Skeletal muscle tissue (tissue), 3 donors: ENCODE measurements at regions not wholly inside any gene's neighbourhood (a gene's known extent, or its start where the extent isn't known, plus 50 kb on each side); places are given as distances from the start of the nearest gene placed in this dataset.

Experiments
- H3K27ac ChIP-seq: one replicate; pipeline ENCODE4 v1.7.0; 2013; ENCODE audit warnings: mild to moderate bottlenecking, low read depth, low read length, inconsistent platforms
- H3K27me3 ChIP-seq, 3 donors: one replicate each; pipeline ENCODE4 v1.7.0; 2013; ENCODE audit warnings: low read length in 3 of 3; ENCODE audit not compliant: control insufficient read depth in 3 of 3, insufficient read depth in 3 of 3
- H3K36me3 ChIP-seq, 3 donors: one replicate each; pipeline ENCODE4 v1.7.0; 2013; ENCODE audit warnings: low read length in 3 of 3; ENCODE audit not compliant: control insufficient read depth in 3 of 3, insufficient read depth in 3 of 3
- H3K4me1 ChIP-seq, 3 donors: one replicate each; pipeline ENCODE4 v1.7.0; 2013; ENCODE audit warnings: low read length in 3 of 3, mild to moderate bottlenecking in 3 of 3; ENCODE audit not compliant: control insufficient read depth in 3 of 3, insufficient read depth in 3 of 3
- H3K4me3 ChIP-seq, 3 donors: one replicate each; pipeline ENCODE4 v1.7.0; 2013; ENCODE audit warnings: low read length in 3 of 3
- H3K9ac ChIP-seq, 3 donors: one replicate each; pipeline ENCODE4 v1.7.0; 2013; ENCODE audit warnings: low read length in 3 of 3, mild to moderate bottlenecking in 3 of 3, moderate library complexity in 2 of 3, low read depth in 1 of 3
- H3K9me3 ChIP-seq, 3 donors: one replicate each; pipeline ENCODE4 v1.7.0; 2013; ENCODE audit warnings: low read length in 3 of 3; ENCODE audit not compliant: control insufficient read depth in 3 of 3
- donor health status: Osteomylitis.

GRCh38 chr7:91526404-91526803, 262.2 kb downstream of the FZD1 start:
- H3K4me1 ChIP-seq: no peaks in the 10 kb centered on the region
- H3K36me3 ChIP-seq: no peaks in the 10 kb centered on the region
- H3K9me3 ChIP-seq: peaks cover 0 to 4% (median 3%) of the 10 kb centered on the region in 3 donors
- H3K27me3 ChIP-seq: no peaks in the 10 kb centered on the region
- H3K4me3 ChIP-seq: no peak overlapping the region
- H3K27ac ChIP-seq: no peak overlapping the region
- no peak overlapping the region for H3K9ac ChIP-seq

GRCh38 chr7:91527460-91527859, 263.2 kb downstream of the FZD1 start:
- Histone ChIP-seq H3K27me3 (no peaks in the 10 kb centered on the region), H3K9me3 (peaks cover 0 to 6% (median 3%) of the 10 kb centered on the region in 3 donors), H3K4me3 (no peak overlapping the region), H3K4me1 (no peaks in the 10 kb centered on the region), H3K27ac (no peak overlapping the region), H3K36me3 (no peaks in the 10 kb centered on the region), H3K9ac (no peak overlapping the region)

- Histone ChIP-seq H3K27ac (no peak overlapping the region), H3K36me3 (no peaks in the 10 kb centered on the region), H3K9ac (no peak overlapping the region), H3K4me1 (no peaks in the 10 kb centered on the region), H3K27me3 (no peaks in the 10 kb centered on the region), H3K9me3 (peaks cover 0 to 5% (median 0%) of the 10 kb centered on the region in 3 donors), H3K4me3 (no peak overlapping the region)
These were observed 269.8 kb downstream of the FZD1 start for GRCh38 chr7:91533996-91534395.

GRCh38 chr7:91537260-91538152, 273.3 kb downstream of the FZD1 start:
- H3K27me3 ChIP-seq: no peaks in the 10 kb centered on the region
- no peak overlapping the region for H3K27ac ChIP-seq
- H3K9me3 ChIP-seq: no peaks in the 10 kb centered on the region
- no peak overlapping the region for H3K9ac ChIP-seq
- no peaks in the 10 kb centered on the region for H3K4me1 ChIP-seq
- H3K36me3 ChIP-seq: no peaks in the 10 kb centered on the region
- no peak overlapping the region for H3K4me3 ChIP-seq

- Histone ChIP-seq H3K36me3 (no peaks in the 10 kb centered on the region), H3K27ac (no peak overlapping the region), H3K27me3 (no peaks in the 10 kb centered on the region), H3K9me3 (no peaks in the 10 kb centered on the region), H3K4me3 (no peak overlapping the region), H3K9ac (no peak overlapping the region), H3K4me1 (no peaks in the 10 kb centered on the region)
These were observed 277.4 kb downstream of the FZD1 start for GRCh38 chr7:91541641-91542040.

GRCh38 chr7:91543646-91544045, 279.4 kb downstream of the FZD1 start:
- Histone ChIP-seq H3K4me3 (no peak overlapping the region), H3K9ac (no peak overlapping the region), H3K36me3 (no peaks in the 10 kb centered on the region), H3K4me1 (no peaks in the 10 kb centered on the region), H3K27me3 (no peaks in the 10 kb centered on the region), H3K9me3 (no peaks in the 10 kb centered on the region), H3K27ac (no peak overlapping the region)

- H3K36me3 ChIP-seq: no peaks in the 10 kb centered on the region
- H3K4me1 ChIP-seq: no peaks in the 10 kb centered on the region
- no peak overlapping the region for H3K4me3 ChIP-seq
- H3K27me3 ChIP-seq: no peaks in the 10 kb centered on the region
- H3K9ac ChIP-seq: no peak overlapping the region
- H3K27ac ChIP-seq: no peak overlapping the region
- H3K9me3 ChIP-seq: no peaks in the 10 kb centered on the region
These were observed 285.6 kb downstream of the FZD1 start for GRCh38 chr7:91549878-91550277.

GRCh38 chr7:91550931-91551330, 286.7 kb downstream of the FZD1 start:
- Histone ChIP-seq H3K36me3 (no peaks in the 10 kb centered on the region), H3K4me1 (no peaks in the 10 kb centered on the region), H3K4me3 (no peak overlapping the region), H3K9me3 (no peaks in the 10 kb centered on the region), H3K9ac (no peak overlapping the region), H3K27ac (no peak overlapping the region), H3K27me3 (no peaks in the 10 kb centered on the region)

GRCh38 chr7:91551377-91552175, 287.3 kb downstream of the FZD1 start:
- Histone ChIP-seq H3K4me3 (no peak overlapping the region), H3K9ac (no peak overlapping the region), H3K9me3 (no peaks in the 10 kb centered on the region), H3K4me1 (no peaks in the 10 kb centered on the region), H3K27me3 (no peaks in the 10 kb centered on the region), H3K27ac (no peak overlapping the region), H3K36me3 (no peaks in the 10 kb centered on the region)

- no peak overlapping the region for H3K27ac ChIP-seq
- H3K4me1 ChIP-seq: no peaks in the 10 kb centered on the region
- no peaks in the 10 kb centered on the region for H3K36me3 ChIP-seq
- no peak overlapping the region for H3K9ac ChIP-seq
- H3K4me3 ChIP-seq: no peak overlapping the region
- no peaks in the 10 kb centered on the region for H3K27me3 ChIP-seq
- H3K9me3 ChIP-seq: no peaks in the 10 kb centered on the region
These were observed 289.2 kb downstream of the FZD1 start for GRCh38 chr7:91553410-91553895.
